Endothelial cell of umbilical vein (primary cell): ENCODE measurements at regions not wholly inside any gene's neighbourhood (a gene's known extent, or its start where the extent isn't known, plus 50 kb on each side); places are given as distances from the start of the nearest gene placed in this dataset.

Experiments
- BruUV-seq: library from RNA; stranded (reverse); fragments of 400-500 nt; replicated peaks from 2 replicates; lab custom pipeline; 2021; lab: Mats Ljungman, UMichigan
- CTCF ChIA-PET: fragments of 300-600, 350-600 bp; sonication (Branson Sonifier 250); formaldehyde crosslinking; loops from one replicate; lab custom pipeline; 2021; ENCODE audit warnings: antibody characterized with exemption, inconsistent platforms; lab: Charles Lee
- POLR2A ChIA-PET: fragments of 300-600, 350-600 bp; sonication (Branson Sonifier 250); formaldehyde crosslinking; loops from one replicate; lab custom pipeline; 2021; ENCODE audit warnings: antibody characterized with exemption, inconsistent platforms; lab: Charles Lee
- DNase-seq: peaks from one replicate; pipeline ENCODE4 v3.0.0-alpha.2; 2011; ENCODE audit warnings: low read depth, low spot score
- FAIRE-seq: peaks from 2 replicates; lab custom pipeline; 2011; peaks lifted over from hg19 to GRCh38; lab: Jason Lieb, UNC
- H2AFZ ChIP-seq: 2 replicates; pipeline ENCODE4 v1.6.0; 2012; ENCODE audit warnings: low read depth, low read length, control low read depth, inconsistent platforms
- H3K27ac ChIP-seq: 2 replicates; pipeline ENCODE4 v1.5.1; 2011; ENCODE audit warnings: low read depth, mild to moderate bottlenecking, control low read depth, low read length, moderate library complexity; ENCODE audit not compliant: insufficient read depth
- H3K27me3 ChIP-seq, 2 experiments: 2 replicates each; pipeline versions ENCODE4 v1.6.0 to v1.6.1; 2011; ENCODE audit warnings: low read length in 2 of 2, mixed read lengths in 1 of 2; ENCODE audit not compliant: control insufficient read depth in 2 of 2, insufficient read depth in 2 of 2
- H3K36me3 ChIP-seq, 2 experiments: 2 replicates in 1 of 2; 3 replicates in 1 of 2; pipeline ENCODE4 v1.5.1; 2011; ENCODE audit warnings: low read length in 2 of 2, mild to moderate bottlenecking in 1 of 2, moderate library complexity in 1 of 2; ENCODE audit not compliant: control insufficient read depth in 2 of 2, insufficient read depth in 2 of 2; ENCODE audit errors: extremely low read depth in 1 of 2
- H3K4me1 ChIP-seq: 3 replicates; pipeline ENCODE4 v1.5.1; 2011; ENCODE audit warnings: mild to moderate bottlenecking, low read length; ENCODE audit not compliant: control insufficient read depth, insufficient read depth; ENCODE audit errors: extremely low read depth
- H3K4me2 ChIP-seq: 2 replicates; pipeline ENCODE4 v1.6.1; 2011; ENCODE audit warnings: low read length, control low read depth, mixed read lengths; ENCODE audit not compliant: insufficient read depth
- H3K4me3 ChIP-seq, 3 experiments: fragments of 200-600 bp in 1 of 3; sonication (generic), shearing (Covaris generic) in 1 of 3; replicated peaks in 1 of 3; 2 replicates each; pipeline ENCODE4 v1.5.1; 2011 to 2016; ENCODE audit warnings: control low read depth in 3 of 3, low read length in 3 of 3, mild to moderate bottlenecking in 2 of 3, inconsistent platforms in 1 of 3, low read depth in 1 of 3, moderate library complexity in 1 of 3; ENCODE audit not compliant: insufficient read depth in 1 of 3
- H3K79me2 ChIP-seq: 2 replicates; pipeline ENCODE4 v1.6.0; 2012; ENCODE audit warnings: low read length, inconsistent platforms; ENCODE audit not compliant: control insufficient read depth, insufficient read depth
- H3K9ac ChIP-seq: replicated peaks from 2 replicates; pipeline ENCODE3; 2011; ENCODE audit warnings: low read length, control low read depth; ENCODE audit not compliant: insufficient read depth; ENCODE audit errors: extremely low read depth
- H3K9me1 ChIP-seq: replicated peaks from 3 replicates; pipeline ENCODE4 v1.6.0; 2011; ENCODE audit warnings: mild to moderate bottlenecking, low read length; ENCODE audit not compliant: control insufficient read depth, insufficient read depth; ENCODE audit errors: extremely low read depth
- H3K9me3 ChIP-seq: replicated peaks from 2 replicates; pipeline ENCODE4 v1.5.1; 2012; ENCODE audit warnings: low read length, inconsistent platforms; ENCODE audit not compliant: control insufficient read depth, insufficient read depth
- H4K20me1 ChIP-seq: replicated peaks from 2 replicates; pipeline ENCODE3; 2011; ENCODE audit warnings: mild to moderate bottlenecking, low read length; ENCODE audit not compliant: control insufficient read depth, insufficient read depth; ENCODE audit errors: extremely low read depth
- CTCF ChIP-seq, 2 donors: IDR thresholded peaks; 1 replicate in 1 of 2; 2 replicates in 1 of 2; pipeline ENCODE4 v1.5.1; 2011; ENCODE audit warnings: low read length in 2 of 2, mild to moderate bottlenecking in 2 of 2, moderate library complexity in 2 of 2, control low read depth in 1 of 2, inconsistent platforms in 1 of 2, low read depth in 1 of 2; ENCODE audit not compliant: insufficient read depth in 1 of 2; ENCODE audit errors: extremely low read depth in 1 of 2
- EZH2 ChIP-seq: IDR thresholded peaks from 2 replicates; pipeline ENCODE4 v1.6.1; 2012; ENCODE audit warnings: borderline replicate concordance, low read depth, mild to moderate bottlenecking, moderate library complexity, low read length, inconsistent platforms; ENCODE audit not compliant: severe bottlenecking
- FOS ChIP-seq: IDR thresholded peaks from 2 replicates; pipeline ENCODE4 v1.6.1; 2011; ENCODE audit warnings: mild to moderate bottlenecking, low read length, moderate library complexity, borderline replicate concordance; ENCODE audit not compliant: insufficient read depth
- GATA2 ChIP-seq: IDR thresholded peaks from 2 replicates; pipeline ENCODE4 v1.7.0; 2011; ENCODE audit warnings: low read depth, mild to moderate bottlenecking, moderate library complexity, mixed read lengths, low read length; ENCODE audit not compliant: insufficient read length, insufficient read depth
- JUN ChIP-seq: IDR thresholded peaks from 2 replicates; pipeline ENCODE4 v1.6.1; 2011; ENCODE audit warnings: borderline replicate concordance, low read depth; ENCODE audit not compliant: insufficient read length, insufficient read depth
- MYC ChIP-seq: IDR thresholded peaks from one replicate; pipeline ENCODE4 v1.6.1; 2011; ENCODE audit warnings: mild to moderate bottlenecking, low read depth, low read length
- POLR2A ChIP-seq: IDR thresholded peaks from 2 replicates; pipeline ENCODE4 v1.6.1; 2012; ENCODE audit warnings: low read depth, mild to moderate bottlenecking, control low read depth, low read length
- POLR2AphosphoS5 ChIP-seq: IDR thresholded peaks from 2 replicates; pipeline ENCODE4 v1.6.1; 2012; ENCODE audit warnings: low read depth, mild to moderate bottlenecking, control low read depth, low read length, moderate library complexity; ENCODE audit not compliant: insufficient read depth
- dilution Hi-C: fragments of 300-500 bp; cut with MboI; formaldehyde crosslinking; loops from one replicate; pipeline ENCODE4 v1.15.0; 2019; ENCODE audit warnings: low sequenced_read_pairs; ENCODE audit not compliant: extremely low pct_ligation_motif_present
- intact Hi-C: fragments of 100-400 bp; cut with micrococcal nuclease; formaldehyde crosslinking; loops from one replicate; pipeline ENCODE4 v1.10.0; 2022
- TF ChIP-seq, protein P1 (sequence below): IDR thresholded peaks from 2 replicates; pipeline ENCODE4 v1.6.1; 2011; ENCODE audit not compliant: insufficient read depth, insufficient read length

DNA sequence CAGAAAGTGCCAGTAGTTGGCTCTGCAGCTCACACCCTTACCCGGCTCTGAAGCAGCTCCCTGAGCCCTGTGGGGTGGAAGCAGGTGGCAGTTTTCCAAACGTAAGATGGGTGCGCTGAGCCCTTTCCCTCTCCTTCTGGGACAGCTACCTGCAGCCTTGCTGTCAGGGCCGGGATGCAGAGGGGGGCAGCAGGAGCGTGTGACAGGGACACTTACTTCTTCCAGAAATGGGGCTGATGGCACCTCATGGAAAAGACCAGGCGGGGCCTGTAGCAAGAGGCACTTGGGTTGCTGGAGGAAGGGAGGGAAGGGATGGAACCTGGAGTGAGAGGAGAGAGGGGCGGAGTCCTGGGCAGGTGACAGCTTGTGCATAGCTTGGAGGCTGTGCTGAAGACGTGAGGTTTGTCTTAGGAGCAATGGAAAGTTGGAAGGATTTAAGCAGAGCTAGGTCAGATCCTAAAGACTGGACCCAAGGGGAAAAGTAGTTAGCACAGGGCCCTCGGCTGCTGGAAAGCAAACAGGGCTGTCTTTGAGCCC is 216.8 kb upstream of the RPL38 start:
- no peak for DNase-seq
- Histone ChIP-seq H3K27ac (no peak overlapping the region), H3K27me3 (no peaks in the 10 kb centered on the region), H3K79me2 (no peaks in the 10 kb centered on the region), H3K9ac (no peak overlapping the region), H3K36me3 (no peaks in the 10 kb centered on the region), H3K9me1 (no peaks in the 10 kb centered on the region), H3K4me2 (no peak overlapping the region), H2AFZ (no peak overlapping the region), H4K20me1 (no peaks in the 10 kb centered on the region), H3K4me3 (no peak overlapping the region), H3K4me1 (no peaks in the 10 kb centered on the region), H3K9me3 (no peaks in the 10 kb centered on the region)
- POLR2A ChIA-PET, result no interaction called here
- FAIRE-seq, result no peak
- TF ChIP-seq POLR2AphosphoS5 (no peak), JUN (no peak), POLR2A (no peak), EZH2 (no peak), MYC (no peak), GATA2 (no peak), CTCF (IDR thresholded peaks at IDR 0.05; ENCODE audit: extremely low read depth in 1 of 2, insufficient read depth in 1 of 2, low read depth in 1 of 2, low read length in 2 of 2) (no peak), FOS (no peak)
- TF ChIP-seq, protein P1, sequence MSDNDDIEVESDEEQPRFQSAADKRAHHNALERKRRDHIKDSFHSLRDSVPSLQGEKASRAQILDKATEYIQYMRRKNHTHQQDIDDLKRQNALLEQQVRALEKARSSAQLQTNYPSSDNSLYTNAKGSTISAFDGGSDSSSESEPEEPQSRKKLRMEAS, result no peak
- CTCF ChIA-PET, result no interaction called here
- BruUV-seq, result no TSS peak
- dilution Hi-C loops, result no loop called here
- intact Hi-C loops, result loop anchor here (5.0 kb wide), 1 partner anchor 154 kb away; no protein-coding TSS in a partner anchor
